H9 (cell line): ENCODE measurements at regions not wholly inside any gene's neighbourhood (a gene's known extent, or its start where the extent isn't known, plus 50 kb on each side); places are given as distances from the start of the nearest gene placed in this dataset.

Experiments
- DNase-seq: peaks from one replicate; pipeline ENCODE4 v3.0.0-alpha.2; 2017
- H2AFZ ChIP-seq: one replicate; pipeline ENCODE4 v1.6.1; 2013; ENCODE audit warnings: mild to moderate bottlenecking, low read length, control low read depth, moderate library complexity
- H2AK5ac ChIP-seq: 2 replicates; pipeline ENCODE4 v1.6.1; 2013; ENCODE audit warnings: low read length, control low read depth, mixed read lengths; ENCODE audit not compliant: insufficient read length
- H2BK120ac ChIP-seq: one replicate; pipeline ENCODE4 v1.6.1; 2013; ENCODE audit warnings: low read depth, mild to moderate bottlenecking, low read length, control low read depth, inconsistent platforms; ENCODE audit not compliant: poor library complexity, severe bottlenecking
- H2BK12ac ChIP-seq: 2 replicates; pipeline ENCODE4 v1.6.1; 2013; ENCODE audit warnings: low read length, control low read depth, mixed read lengths, low read depth; ENCODE audit not compliant: insufficient read length
- H2BK15ac ChIP-seq: 2 replicates; pipeline ENCODE4 v1.6.1; 2013; ENCODE audit warnings: low read depth, low read length, control low read depth
- H2BK20ac ChIP-seq: one replicate; pipeline ENCODE4 v1.6.1; 2013; ENCODE audit warnings: low read depth, mild to moderate bottlenecking, low read length, control low read depth, inconsistent platforms; ENCODE audit not compliant: poor library complexity, severe bottlenecking
- H2BK5ac ChIP-seq: 2 replicates; pipeline ENCODE4 v1.6.1; 2013; ENCODE audit warnings: low read length, control low read depth, mixed read lengths; ENCODE audit not compliant: insufficient read length
- H3K14ac ChIP-seq: 2 replicates; pipeline ENCODE4 v1.6.1; 2013; ENCODE audit warnings: low read length, control low read depth; ENCODE audit not compliant: insufficient read depth
- H3K18ac ChIP-seq: 2 replicates; pipeline ENCODE4 v1.6.1; 2013; ENCODE audit warnings: low read depth, mild to moderate bottlenecking, mixed read lengths, low read length, control low read depth; ENCODE audit not compliant: insufficient read length
- H3K23ac ChIP-seq: 2 replicates; pipeline ENCODE4 v1.6.1; 2013; ENCODE audit warnings: low read length, control low read depth, mixed read lengths, low read depth; ENCODE audit not compliant: insufficient read length
- H3K23me2 ChIP-seq: 2 replicates; pipeline ENCODE4 v1.6.1; 2013; ENCODE audit warnings: low read depth, mild to moderate bottlenecking, mixed read lengths, low read length, control low read depth; ENCODE audit not compliant: insufficient read length, poor library complexity, severe bottlenecking
- H3K27ac ChIP-seq: 2 replicates; pipeline ENCODE4 v1.5.1; 2013; ENCODE audit warnings: low read length, control low read depth, mixed read lengths, low read depth; ENCODE audit not compliant: insufficient read length
- H3K27me3 ChIP-seq: 2 replicates; pipeline ENCODE4 v1.6.1; 2013; ENCODE audit warnings: low read length, control low read depth, inconsistent platforms; ENCODE audit not compliant: insufficient read depth
- H3K4ac ChIP-seq: 2 replicates; pipeline ENCODE4 v1.6.1; 2013; ENCODE audit warnings: low read depth, mild to moderate bottlenecking, control low read depth, inconsistent platforms, low read length, moderate library complexity
- H3K4me1 ChIP-seq: 2 replicates; pipeline ENCODE4 v1.6.1; 2013; ENCODE audit warnings: low read length, control low read depth, inconsistent platforms; ENCODE audit not compliant: insufficient read depth
- H3K4me2 ChIP-seq: 2 replicates; pipeline ENCODE4 v1.6.1; 2013; ENCODE audit warnings: low read length, control low read depth, mixed read lengths; ENCODE audit not compliant: insufficient read length, insufficient read depth
- H3K56ac ChIP-seq: 2 replicates; pipeline ENCODE4 v1.6.1; 2013; ENCODE audit warnings: low read depth, mild to moderate bottlenecking, mixed read lengths, low read length, control low read depth; ENCODE audit not compliant: insufficient read length
- H3K79me1 ChIP-seq: 2 replicates; pipeline ENCODE4 v1.6.1; 2013; ENCODE audit warnings: low read depth, mild to moderate bottlenecking, moderate library complexity, low read length, control low read depth, inconsistent platforms; ENCODE audit not compliant: insufficient read depth, poor library complexity, severe bottlenecking
- H3K79me2 ChIP-seq: 2 replicates; pipeline ENCODE4 v1.6.1; 2013; ENCODE audit warnings: low read length, control low read depth, inconsistent platforms; ENCODE audit not compliant: insufficient read depth
- H3K9ac ChIP-seq: 2 replicates; pipeline ENCODE4 v1.6.1; 2013; ENCODE audit warnings: low read length, control low read depth, mixed read lengths; ENCODE audit not compliant: insufficient read length; ENCODE audit errors: extremely low read depth
- H3K9me3 ChIP-seq: one replicate; pipeline ENCODE4 v1.6.1; 2013; ENCODE audit warnings: low read depth, low read length, inconsistent platforms; ENCODE audit not compliant: control insufficient read depth
- H3T11ph ChIP-seq: one replicate; pipeline ENCODE4 v1.6.1; 2013; ENCODE audit warnings: mild to moderate bottlenecking, low read length, control low read depth, inconsistent platforms
- H4K20me1 ChIP-seq: one replicate; pipeline ENCODE4 v1.6.1; 2013; ENCODE audit not compliant: control insufficient read depth, insufficient read length, insufficient read depth
- H4K5ac ChIP-seq: 2 replicates; pipeline ENCODE4 v1.6.1; 2013; ENCODE audit warnings: low read depth, mild to moderate bottlenecking, mixed read lengths, low read length, control low read depth; ENCODE audit not compliant: insufficient read length
- H4K8ac ChIP-seq: replicated peaks from 2 replicates; pipeline ENCODE4 v1.6.1; 2013; ENCODE audit warnings: low read length, control low read depth, mixed read lengths, low read depth; ENCODE audit not compliant: insufficient read length
- H4K91ac ChIP-seq: 2 replicates; pipeline ENCODE4 v1.6.1; 2013; ENCODE audit warnings: low read depth, mild to moderate bottlenecking, moderate library complexity, mixed read lengths, low read length, control low read depth; ENCODE audit not compliant: insufficient read length
- H3K27ac Mint-ChIP-seq, 3 experiments: 2 replicates in 2 of 3; 3 replicates in 1 of 3; pipeline ENCODE4 v1.8.0; 2020 to 2021; ENCODE audit warnings: mixed read lengths in 3 of 3, mild to moderate bottlenecking in 1 of 3, moderate library complexity in 1 of 3
- H3K27me3 Mint-ChIP-seq: 2 replicates; pipeline ENCODE4 v1.8.0; 2021; ENCODE audit warnings: low read depth, mild to moderate bottlenecking, moderate library complexity, mixed read lengths
- H3K36me3 Mint-ChIP-seq, 3 experiments: 2 replicates in 2 of 3; 3 replicates in 1 of 3; pipeline ENCODE4 v1.8.0; 2020 to 2021; ENCODE audit warnings: low read depth in 3 of 3, mixed read lengths in 3 of 3; ENCODE audit not compliant: insufficient read depth in 1 of 3
- H3K4me1 Mint-ChIP-seq, 2 experiments: 2 replicates each; pipeline ENCODE4 v1.8.0; 2020; ENCODE audit warnings: mixed read lengths in 2 of 2
- H3K4me3 Mint-ChIP-seq, 2 experiments: 2 replicates in 1 of 2; 3 replicates in 1 of 2; pipeline ENCODE4 v1.8.0; 2020 to 2021; ENCODE audit warnings: mild to moderate bottlenecking in 2 of 2, mixed read lengths in 2 of 2, moderate library complexity in 1 of 2
- H3K9me3 Mint-ChIP-seq, 2 experiments: 2 replicates in 1 of 2; 3 replicates in 1 of 2; pipeline ENCODE4 v1.8.0; 2020; ENCODE audit warnings: mild to moderate bottlenecking in 2 of 2, mixed read lengths in 2 of 2, moderate library complexity in 1 of 2
- WGBS: extraction: QIAGEN DNeasy Blood & Tissue Kit; methylation state at CpG from one replicate; pipeline ENCODE4 v1.1.7; 2013; ENCODE audit warnings: missing lambda C conversion rate, low lambda C conversion rate, mixed read lengths; ENCODE audit not compliant: insufficient read length; ENCODE audit errors: extremely low coverage; 5-methylcytosine and 5-hydroxymethylcytosine counted together
- TF ChIP-seq, protein P1 (sequence below): fragments of 200-600 bp; sonication (generic); conservative IDR thresholded peaks from 3 replicates; pipeline ENCODE4 v1.8.0; 2021; ENCODE audit warnings: antibody characterized with exemption, mild to moderate bottlenecking

DNA sequence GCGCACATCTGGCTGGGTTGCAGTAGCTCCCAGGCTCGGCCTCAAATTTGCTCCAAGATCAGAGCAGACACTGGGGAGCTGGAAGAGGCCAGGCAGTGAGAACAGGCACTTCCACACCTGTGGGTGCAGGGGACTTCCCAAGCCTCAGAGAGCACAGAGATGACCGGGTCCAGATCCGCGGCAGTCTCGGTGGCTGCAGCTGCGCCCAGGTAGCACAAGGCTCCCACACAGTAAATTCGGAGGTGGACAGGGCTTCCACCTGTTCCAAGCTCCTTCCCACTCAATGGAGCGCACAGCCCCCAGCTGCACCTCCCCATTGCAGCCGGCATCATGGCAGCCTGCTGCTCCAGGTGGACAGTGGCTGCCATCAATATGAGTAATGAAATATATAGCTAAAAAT is 1417.4 kb upstream of the SLC10A2 start:
- Histone ChIP-seq H4K5ac (no peak overlapping the region), H3T11ph (no peak overlapping the region), H4K8ac (no peak overlapping the region), H3K23me2 (no peaks in the 10 kb centered on the region), H2BK120ac (no peak overlapping the region), H3K27me3 (no peaks in the 10 kb centered on the region), H3K14ac (no peak overlapping the region), H4K91ac (no peak overlapping the region), H3K27ac (no peak overlapping the region), H3K18ac (no peak overlapping the region), H2BK5ac (no peak overlapping the region), H2AFZ (no peak overlapping the region), H3K4me2 (no peak overlapping the region), H3K23ac (no peak overlapping the region), H2BK12ac (no peak overlapping the region), H3K9me3 (no peaks in the 10 kb centered on the region), H3K56ac (no peak overlapping the region), H2AK5ac (no peak overlapping the region), H3K9ac (no peak overlapping the region), H3K79me1 (no peaks in the 10 kb centered on the region), H3K4me1 (no peaks in the 10 kb centered on the region), H3K4ac (no peak overlapping the region), H3K79me2 (no peaks in the 10 kb centered on the region), H4K20me1 (no peaks in the 10 kb centered on the region), H2BK20ac (no peak overlapping the region), H2BK15ac (no peak overlapping the region)
- peaks cover 9 to 15% of the 10 kb centered on the region in 2 experiments for H3K9me3 Mint-ChIP-seq
- TF ChIP-seq, protein P1, sequence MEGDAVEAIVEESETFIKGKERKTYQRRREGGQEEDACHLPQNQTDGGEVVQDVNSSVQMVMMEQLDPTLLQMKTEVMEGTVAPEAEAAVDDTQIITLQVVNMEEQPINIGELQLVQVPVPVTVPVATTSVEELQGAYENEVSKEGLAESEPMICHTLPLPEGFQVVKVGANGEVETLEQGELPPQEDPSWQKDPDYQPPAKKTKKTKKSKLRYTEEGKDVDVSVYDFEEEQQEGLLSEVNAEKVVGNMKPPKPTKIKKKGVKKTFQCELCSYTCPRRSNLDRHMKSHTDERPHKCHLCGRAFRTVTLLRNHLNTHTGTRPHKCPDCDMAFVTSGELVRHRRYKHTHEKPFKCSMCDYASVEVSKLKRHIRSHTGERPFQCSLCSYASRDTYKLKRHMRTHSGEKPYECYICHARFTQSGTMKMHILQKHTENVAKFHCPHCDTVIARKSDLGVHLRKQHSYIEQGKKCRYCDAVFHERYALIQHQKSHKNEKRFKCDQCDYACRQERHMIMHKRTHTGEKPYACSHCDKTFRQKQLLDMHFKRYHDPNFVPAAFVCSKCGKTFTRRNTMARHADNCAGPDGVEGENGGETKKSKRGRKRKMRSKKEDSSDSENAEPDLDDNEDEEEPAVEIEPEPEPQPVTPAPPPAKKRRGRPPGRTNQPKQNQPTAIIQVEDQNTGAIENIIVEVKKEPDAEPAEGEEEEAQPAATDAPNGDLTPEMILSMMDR, result no peak
- peaks cover 2 to 12% (median 3%) of the 10 kb centered on the region in 3 experiments; a peak in 5 of 7 replicates for H3K36me3 Mint-ChIP-seq
- no peak overlapping the region for H3K27ac Mint-ChIP-seq
- WGBS, result no CpG with 5 or more reads among the region's 10 CpGs
- no peaks in the 10 kb centered on the region for H3K27me3 Mint-ChIP-seq
- no peak for DNase-seq
- no peak overlapping the region for H3K4me3 Mint-ChIP-seq
- no peaks in the 10 kb centered on the region; a peak in 1 of 4 replicates for H3K4me1 Mint-ChIP-seq
